Fibroblast of lung (primary cell): ENCODE measurements at regions not wholly inside any gene's neighbourhood (a gene's known extent, or its start where the extent isn't known, plus 50 kb on each side); places are given as distances from the start of the nearest gene placed in this dataset.

Experiments used
- DNase-seq, 2 donors: peaks; one replicate each; pipeline versions ENCODE4 v3.0.0 to v3.0.0-alpha.2; 2010; ENCODE audit warnings: low read depth in 2 of 2
- H2AFZ ChIP-seq: 2 replicates; pipeline ENCODE4 v1.5.1; 2012; ENCODE audit warnings: low read length, control low read depth, inconsistent platforms
- H3K27ac ChIP-seq: 2 replicates; pipeline ENCODE4 v1.5.1; 2011; ENCODE audit warnings: low read length, control low read depth; ENCODE audit not compliant: insufficient read depth
- H3K27me3 ChIP-seq: 2 replicates; pipeline ENCODE4 v1.5.1; 2011; ENCODE audit warnings: mild to moderate bottlenecking, low read length; ENCODE audit not compliant: control insufficient read depth, insufficient read depth
- H3K36me3 ChIP-seq: 2 replicates; pipeline ENCODE4 v1.5.1; 2011; ENCODE audit warnings: low read length; ENCODE audit not compliant: control insufficient read depth, insufficient read depth
- H3K4me1 ChIP-seq: 2 replicates; pipeline ENCODE4 v1.5.1; 2011; ENCODE audit warnings: low read length; ENCODE audit not compliant: control insufficient read depth, insufficient read depth; ENCODE audit errors: extremely low read depth
- H3K4me2 ChIP-seq: 2 replicates; pipeline ENCODE4 v1.5.1; 2011; ENCODE audit warnings: low read length, control low read depth; ENCODE audit not compliant: insufficient read depth; ENCODE audit errors: extremely low read depth
- H3K4me3 ChIP-seq, 4 experiments: fragments of 200-600 bp in 1 of 4; sonication (generic) in 1 of 4; replicated peaks in 1 of 4; 2 replicates each; pipeline ENCODE4 v1.5.1; 2011 to 2016; ENCODE audit warnings: low read length in 4 of 4, low read depth in 3 of 4, mild to moderate bottlenecking in 3 of 4, control low read depth in 2 of 4, inconsistent platforms in 1 of 4, mixed read lengths in 1 of 4; ENCODE audit not compliant: insufficient read depth in 1 of 4; ENCODE audit errors: control extremely low read depth in 1 of 4
- H3K79me2 ChIP-seq: 2 replicates; pipeline ENCODE4 v1.5.1; 2012; ENCODE audit warnings: mild to moderate bottlenecking, low read length, inconsistent platforms; ENCODE audit not compliant: control insufficient read depth, insufficient read depth
- H3K9ac ChIP-seq: 2 replicates; pipeline ENCODE4 v1.5.1; 2011; ENCODE audit warnings: mild to moderate bottlenecking, low read length, control low read depth; ENCODE audit not compliant: insufficient read depth
- H3K9me3 ChIP-seq: 2 replicates; pipeline ENCODE4 v1.5.1; 2012; ENCODE audit warnings: low read depth, low read length; ENCODE audit not compliant: control insufficient read depth, insufficient read depth
- H4K20me1 ChIP-seq: 2 replicates; pipeline ENCODE4 v1.5.1; 2011; ENCODE audit warnings: low read length; ENCODE audit not compliant: control insufficient read depth, insufficient read depth; ENCODE audit errors: extremely low read depth
- CTCF ChIP-seq, 2 donors: IDR thresholded peaks in 1 of 2; conservative IDR thresholded peaks in 1 of 2; 1 replicate in 1 of 2; 2 replicates in 1 of 2; pipeline ENCODE4 v1.5.1; 2011 to 2012; ENCODE audit warnings: low read length in 2 of 2, control low read depth in 1 of 2, inconsistent platforms in 1 of 2, low read depth in 1 of 2, mild to moderate bottlenecking in 1 of 2
- EZH2 ChIP-seq: IDR thresholded peaks from 2 replicates; pipeline ENCODE4 v1.5.1; 2012; ENCODE audit warnings: low read length, control low read depth, mild to moderate bottlenecking; ENCODE audit errors: missing control alignments

DNA sequence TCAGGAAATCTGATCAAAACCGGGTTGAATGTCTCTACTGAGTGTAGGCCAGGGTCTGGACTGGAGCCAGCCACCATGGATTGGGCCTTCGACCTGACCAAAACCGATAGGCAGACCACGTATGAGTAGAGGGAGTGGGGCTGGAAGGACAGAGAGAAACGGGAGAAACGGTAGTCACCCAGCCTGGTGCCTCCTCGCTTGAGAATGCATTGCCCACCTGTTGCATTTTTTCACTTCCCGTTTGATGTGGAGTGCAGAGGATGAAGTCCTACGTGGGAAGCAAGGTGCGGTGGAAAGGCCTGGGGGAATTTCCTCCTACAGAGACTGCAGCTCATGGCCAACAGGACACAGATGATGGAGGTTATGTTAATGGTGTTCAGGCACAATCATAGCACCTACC, 53.9 kb upstream of the ECI2 start:
- no peak overlapping the region for H3K4me3 ChIP-seq
- H3K27me3 ChIP-seq, result no peaks in the 10 kb centered on the region
- H3K36me3 ChIP-seq, result no peaks in the 10 kb centered on the region
- H3K27ac ChIP-seq, result no peak overlapping the region
- no peak overlapping the region for H2AFZ ChIP-seq
- H3K79me2 ChIP-seq, result no peaks in the 10 kb centered on the region
- no peaks in the 10 kb centered on the region for H4K20me1 ChIP-seq
- no peaks in the 10 kb centered on the region for H3K9me3 ChIP-seq
- no peak for TF ChIP-seq CTCF (conservative IDR thresholded peaks at IDR 0.05 in 1 of 2, IDR thresholded peaks at IDR 0.05 in 1 of 2; ENCODE audit: low read depth in 1 of 2, low read length in 2 of 2)
- no peak for TF ChIP-seq EZH2
- no peak for DNase-seq
- no peak overlapping the region for H3K9ac ChIP-seq
- no peak overlapping the region for H3K4me2 ChIP-seq
- no peaks in the 10 kb centered on the region for H3K4me1 ChIP-seq

GRCh38 chr6:4188801-4189200, 53.4 kb upstream of the ECI2 start:
- TF ChIP-seq EZH2 (no peak), CTCF (conservative IDR thresholded peaks at IDR 0.05 in 1 of 2, IDR thresholded peaks at IDR 0.05 in 1 of 2; ENCODE audit: low read depth in 1 of 2, low read length in 2 of 2) (no peak)
- Histone ChIP-seq H3K9ac (no peak overlapping the region), H3K79me2 (no peaks in the 10 kb centered on the region), H3K36me3 (no peaks in the 10 kb centered on the region), H3K4me1 (no peaks in the 10 kb centered on the region), H3K4me3 (no peak overlapping the region), H3K4me2 (no peak overlapping the region), H4K20me1 (no peaks in the 10 kb centered on the region), H2AFZ (no peak overlapping the region), H3K27ac (no peak overlapping the region), H3K9me3 (no peaks in the 10 kb centered on the region), H3K27me3 (no peaks in the 10 kb centered on the region)
- no peak for DNase-seq

DNA sequence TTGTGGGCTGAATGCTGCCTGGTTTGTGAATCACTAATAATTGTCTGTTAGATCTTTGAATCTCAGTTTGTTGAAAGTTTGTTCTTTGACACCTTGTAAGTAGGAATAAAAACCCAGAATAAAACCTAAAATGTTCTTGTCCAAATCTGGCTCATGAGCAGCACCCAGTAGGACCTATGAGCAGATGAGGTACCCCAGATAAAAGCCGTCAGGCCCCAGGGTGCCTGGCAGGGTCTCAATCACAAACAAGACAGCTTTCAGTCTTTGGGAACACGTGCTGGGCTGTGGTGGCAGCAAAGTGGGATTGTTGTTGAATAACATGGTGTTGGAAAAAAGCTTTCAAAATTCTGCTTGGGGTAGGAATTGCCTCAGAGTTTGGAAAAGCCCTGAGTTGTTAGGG, 52.1 kb upstream of the ECI2 start:
- Histone ChIP-seq H3K4me3 (no peak overlapping the region), H3K27me3 (no peaks in the 10 kb centered on the region), H3K9me3 (no peaks in the 10 kb centered on the region), H2AFZ (no peak overlapping the region), H3K4me1 (no peaks in the 10 kb centered on the region), H3K36me3 (no peaks in the 10 kb centered on the region), H3K27ac (no peak overlapping the region), H3K4me2 (no peak overlapping the region), H3K79me2 (no peaks in the 10 kb centered on the region), H3K9ac (no peak overlapping the region), H4K20me1 (no peaks in the 10 kb centered on the region)
- DNase-seq, result no peak
- no peak for TF ChIP-seq EZH2
